GM12878 (cell line): ENCODE measurements at regions not wholly inside any gene's neighbourhood (a gene's known extent, or its start where the extent isn't known, plus 50 kb on each side); places are given as distances from the start of the nearest gene placed in this dataset.

Experiments
- BHLHE40 ChIP-seq, 2 experiments: fragments of 450-650 bp in 1 of 2; IDR thresholded peaks; 2 replicates each; pipeline ENCODE4 v1.6.1; 2011 to 2017; ENCODE audit warnings: low read depth in 2 of 2, borderline replicate concordance in 1 of 2, improper control_type of control experiment in 1 of 2, low read length in 1 of 2, mild to moderate bottlenecking in 1 of 2
- E2F8 ChIP-seq: fragments of 450-650 bp; IDR thresholded peaks from 2 replicates; pipeline ENCODE4 v1.6.1; 2018; ENCODE audit warnings: mild to moderate bottlenecking, low read depth, moderate library complexity; ENCODE audit not compliant: partially characterized antibody
- ELK1 ChIP-seq: IDR thresholded peaks from 2 replicates; pipeline ENCODE4 v1.6.1; 2012; ENCODE audit warnings: low read depth, low read length, improper control_type of control experiment
- ESRRA ChIP-seq: IDR thresholded peaks from 2 replicates; pipeline ENCODE4 v1.6.1; 2012; ENCODE audit warnings: mild to moderate bottlenecking, low read length, improper control_type of control experiment
- POLR2AphosphoS5 ChIP-seq: IDR thresholded peaks from 2 replicates; pipeline ENCODE4 v1.6.1; 2011; ENCODE audit warnings: mild to moderate bottlenecking, low read length, inconsistent platforms
- SRF ChIP-seq, 2 experiments: IDR thresholded peaks; 2 replicates each; pipeline ENCODE4 v1.6.1; 2011; ENCODE audit warnings: low read depth in 2 of 2, low read length in 2 of 2, mild to moderate bottlenecking in 1 of 2, moderate library complexity in 1 of 2
- SUZ12 ChIP-seq: fragments of 200-600 bp; sonication (generic); IDR thresholded peaks from one replicate; pipeline ENCODE4 v1.6.1; 2018; ENCODE audit warnings: antibody characterized with exemption, mild to moderate bottlenecking; ENCODE audit not compliant: unreplicated experiment
- TF ChIP-seq, protein P1 (sequence below), 3 experiments: IDR thresholded peaks in 2 of 3; conservative IDR thresholded peaks in 1 of 3; 2 replicates each; pipeline ENCODE4 v1.5.1; 2011; ENCODE audit warnings: low read depth in 3 of 3, low read length in 3 of 3, mild to moderate bottlenecking in 3 of 3, control low read depth in 2 of 3, moderate library complexity in 2 of 3, inconsistent platforms in 1 of 3, mixed read lengths in 1 of 3; ENCODE audit not compliant: control insufficient read depth in 2 of 3, insufficient read depth in 1 of 3; ENCODE audit errors: extremely low read depth in 1 of 3

GRCh38 chr2:145644820-145645302 is 1124.9 kb upstream of the ZEB2 start:
- TF ChIP-seq SRF (IDR thresholded peaks at IDR 0.05; ENCODE audit: low read depth in 2 of 2, low read length in 2 of 2) (no peak), BHLHE40 (IDR thresholded peaks at IDR 0.05; ENCODE audit: borderline replicate concordance in 1 of 2, low read depth in 2 of 2, low read length in 1 of 2) (no peak; a peak in 1 of 4 replicates), POLR2AphosphoS5 (no peak), E2F8 (no peak), ELK1 (no peak), ESRRA (no peak), SUZ12 (no peak)
- TF ChIP-seq, protein P1, sequence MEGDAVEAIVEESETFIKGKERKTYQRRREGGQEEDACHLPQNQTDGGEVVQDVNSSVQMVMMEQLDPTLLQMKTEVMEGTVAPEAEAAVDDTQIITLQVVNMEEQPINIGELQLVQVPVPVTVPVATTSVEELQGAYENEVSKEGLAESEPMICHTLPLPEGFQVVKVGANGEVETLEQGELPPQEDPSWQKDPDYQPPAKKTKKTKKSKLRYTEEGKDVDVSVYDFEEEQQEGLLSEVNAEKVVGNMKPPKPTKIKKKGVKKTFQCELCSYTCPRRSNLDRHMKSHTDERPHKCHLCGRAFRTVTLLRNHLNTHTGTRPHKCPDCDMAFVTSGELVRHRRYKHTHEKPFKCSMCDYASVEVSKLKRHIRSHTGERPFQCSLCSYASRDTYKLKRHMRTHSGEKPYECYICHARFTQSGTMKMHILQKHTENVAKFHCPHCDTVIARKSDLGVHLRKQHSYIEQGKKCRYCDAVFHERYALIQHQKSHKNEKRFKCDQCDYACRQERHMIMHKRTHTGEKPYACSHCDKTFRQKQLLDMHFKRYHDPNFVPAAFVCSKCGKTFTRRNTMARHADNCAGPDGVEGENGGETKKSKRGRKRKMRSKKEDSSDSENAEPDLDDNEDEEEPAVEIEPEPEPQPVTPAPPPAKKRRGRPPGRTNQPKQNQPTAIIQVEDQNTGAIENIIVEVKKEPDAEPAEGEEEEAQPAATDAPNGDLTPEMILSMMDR (IDR thresholded peaks at IDR 0.05 in 2 of 3, conservative IDR thresholded peaks at IDR 0.05 in 1 of 3; ENCODE audit: control insufficient read depth in 2 of 3, extremely low read depth in 1 of 3, insufficient read depth in 1 of 3, low read depth in 3 of 3, low read length in 3 of 3) = no peak
